GM18870 (cell line): ENCODE measurements at regions not wholly inside any gene's neighbourhood (a gene's known extent, or its start where the extent isn't known, plus 50 kb on each side); places are given as distances from the start of the nearest gene placed in this dataset.
A peak's percentile ranks its signal among the peaks of the same experiment; 100 is the strongest.

Experiments
- ATAC-seq: cut with Tn5 transposase; IDR thresholded peaks from one replicate; pipeline ENCODE4 v1.9.1; 2021; ENCODE audit warnings: moderate library complexity; ENCODE audit not compliant: unreplicated experiment

- no peak for ATAC-seq
These were observed 140.0 kb upstream of the HMHB1 start for GRCh38 chr5:143671674-143672569.

GRCh38 chr5:143671021-143671420 lies 140.9 kb upstream of the HMHB1 start:
- no peak for ATAC-seq

- ATAC-seq = no peak
These were observed 146.1 kb upstream of the HMHB1 start for GRCh38 chr5:143665866-143666265.

GRCh38 chr5:143664623-143665022 lies 147.3 kb upstream of the HMHB1 start:
- ATAC-seq = no peak

- no peak for ATAC-seq
These were observed 148.1 kb upstream of the HMHB1 start for GRCh38 chr5:143663872-143664271.

- ATAC-seq = no peak
These were observed 149.9 kb upstream of the HMHB1 start for GRCh38 chr5:143662020-143662419.

GRCh38 chr5:143660625-143661024 lies 151.3 kb upstream of the HMHB1 start:
- ATAC-seq = no peak

- ATAC-seq = no peak
These were observed 152.2 kb upstream of the HMHB1 start for GRCh38 chr5:143659599-143660238.

- no peak for ATAC-seq
These were observed 153.0 kb upstream of the HMHB1 start for GRCh38 chr5:143658956-143659355.

- ATAC-seq = no peak
These were observed 154.2 kb upstream of the HMHB1 start for GRCh38 chr5:143657647-143658285.

- no peak for ATAC-seq
These were observed 158.1 kb upstream of the HMHB1 start for GRCh38 chr5:143653766-143654282.

GRCh38 chr5:143653256-143653655 lies 158.7 kb upstream of the HMHB1 start:
- peak; percentile 81 for ATAC-seq

- no peak for ATAC-seq
These were observed 159.8 kb upstream of the HMHB1 start for GRCh38 chr5:143652108-143652700.

GRCh38 chr5:143649937-143650621 lies 161.9 kb upstream of the HMHB1 start:
- no peak for ATAC-seq

GRCh38 chr5:143648696-143649095 lies 163.3 kb upstream of the HMHB1 start:
- no peak for ATAC-seq

GRCh38 chr5:143646961-143647360 lies 165.0 kb upstream of the HMHB1 start:
- ATAC-seq = no peak

- ATAC-seq = no peak
These were observed 166.6 kb upstream of the HMHB1 start for GRCh38 chr5:143645356-143645755.

- ATAC-seq = no peak
These were observed 167.2 kb upstream of the HMHB1 start for GRCh38 chr5:143644727-143645126.

- ATAC-seq = no peak
These were observed 169.2 kb upstream of the HMHB1 start for GRCh38 chr5:143642791-143643190.

GRCh38 chr5:143641549-143642355 lies 170.2 kb upstream of the HMHB1 start:
- ATAC-seq = no peak
